Upper lobe of right lung (tissue), 1 donor: ENCODE measurements at regions not wholly inside any gene's neighbourhood (a gene's known extent, or its start where the extent isn't known, plus 50 kb on each side); places are given as distances from the start of the nearest gene placed in this dataset.

Source experiments
- ATAC-seq: fragments of 200-7000 bp; cut with Tn5 transposase; one replicate; pipeline ENCODE4 v1.9.1; 2020; ENCODE audit warnings: mild to moderate bottlenecking, moderate library complexity
- DNase-seq: peaks from one replicate; pipeline ENCODE4 v3.0.0-alpha.2; 2020
- H3K27ac ChIP-seq: fragments of 200-600 bp; one replicate; pipeline ENCODE4 v1.8.0; 2022
- H3K27me3 ChIP-seq: fragments of 200-600 bp; one replicate; pipeline ENCODE4 v1.8.0; 2022; ENCODE audit warnings: mild to moderate bottlenecking
- H3K36me3 ChIP-seq: fragments of 200-600 bp; one replicate; pipeline ENCODE4 v1.8.0; 2022
- H3K4me1 ChIP-seq: fragments of 200-600 bp; one replicate; pipeline ENCODE4 v1.8.0; 2022
- H3K4me3 ChIP-seq: fragments of 200-600 bp; one replicate; pipeline ENCODE4 v1.8.0; 2022; ENCODE audit warnings: mild to moderate bottlenecking
- H3K9me3 ChIP-seq: fragments of 200-600 bp; one replicate; pipeline ENCODE4 v1.8.0; 2022
- CTCF ChIP-seq: fragments of 200-600 bp; IDR thresholded peaks from one replicate; pipeline ENCODE4 v1.8.0; 2022; ENCODE audit warnings: antibody characterized with exemption
- intact Hi-C: fragments of 100-400 bp; cut with DNase I; formaldehyde crosslinking; loops from one replicate; pipeline ENCODE4 v1.11.0; 2022
- donor health status: DM: no; HTN: yes; CAD: no; lungs with severe emphysema.

- Histone ChIP-seq H3K4me3 (no peak overlapping the region), H3K27me3 (no peaks in the 10 kb centered on the region), H3K27ac (no peak overlapping the region), H3K4me1 (no peaks in the 10 kb centered on the region), H3K36me3 (no peaks in the 10 kb centered on the region), H3K9me3 (no peaks in the 10 kb centered on the region)
- ATAC-seq (peak; percentile 60), DNase-seq (no peak)
- intact Hi-C loops: no loop called here
- TF ChIP-seq CTCF: no peak
Observed at GRCh38 chrX:39891781-39892180, 206.0 kb downstream of the BCOR start.

GRCh38 chrX:39893417-39894338, 204.1 kb downstream of the BCOR start:
- H3K27me3 ChIP-seq: no peaks in the 10 kb centered on the region
- H3K4me1 ChIP-seq: peaks cover 4% of the 10 kb centered on the region
- H3K27ac ChIP-seq: peak overlapping the region; percentile 11
- DNase-seq (no peak), ATAC-seq (no peak)
- TF ChIP-seq CTCF: no peak
- intact Hi-C loops: no loop called here
- no peaks in the 10 kb centered on the region for H3K9me3 ChIP-seq
- H3K4me3 ChIP-seq: no peak overlapping the region
- no peaks in the 10 kb centered on the region for H3K36me3 ChIP-seq

GRCh38 chrX:39894683-39895082, 203.1 kb downstream of the BCOR start:
- Histone ChIP-seq H3K9me3 (no peaks in the 10 kb centered on the region), H3K36me3 (no peaks in the 10 kb centered on the region), H3K4me1 (peaks cover 4% of the 10 kb centered on the region), H3K27ac (peak overlapping the region; percentile 11), H3K4me3 (no peak overlapping the region), H3K27me3 (no peaks in the 10 kb centered on the region)
- intact Hi-C loops: no loop called here
- ATAC-seq (peak; percentile 80), DNase-seq (peak; percentile 71)
- TF ChIP-seq CTCF: no peak

GRCh38 chrX:39895218-39896110, 202.3 kb downstream of the BCOR start:
- no peak for TF ChIP-seq CTCF
- Histone ChIP-seq H3K4me3 (no peak overlapping the region), H3K4me1 (peaks cover 4% of the 10 kb centered on the region), H3K27ac (peak overlapping the region; percentile 6), H3K9me3 (no peaks in the 10 kb centered on the region), H3K36me3 (no peaks in the 10 kb centered on the region), H3K27me3 (no peaks in the 10 kb centered on the region)
- intact Hi-C loops: no loop called here
- ATAC-seq: no peak
- DNase-seq: no peak

- ATAC-seq (peak; percentile 76), DNase-seq (no peak)
- Histone ChIP-seq H3K4me3 (no peak overlapping the region), H3K4me1 (peaks cover 4% of the 10 kb centered on the region), H3K36me3 (no peaks in the 10 kb centered on the region), H3K27ac (peak overlapping the region; percentile 47), H3K27me3 (no peaks in the 10 kb centered on the region), H3K9me3 (no peaks in the 10 kb centered on the region)
- intact Hi-C loops: no loop called here
- TF ChIP-seq CTCF: peak; percentile 8
Observed at GRCh38 chrX:39896951-39897740, 200.6 kb downstream of the BCOR start.
